ENCODE measurements at regions not wholly inside any gene's neighbourhood (a gene's known extent, or its start where the extent isn't known, plus 50 kb on each side); places are given as distances from the start of the nearest gene placed in this dataset.

- no peaks in the 10 kb centered on the region for H3K4me1 ChIP-seq (ENCODE audit: control insufficient read depth, insufficient read depth, low read length)
- CTCF ChIA-PET = interaction anchor here (0.8 kb wide), 1 partner anchor 846 kb away, joined by 3 read pairs; no protein-coding TSS in a partner anchor
- no peaks in the 10 kb centered on the region for H3K36me3 ChIP-seq (ENCODE audit: control insufficient read depth in 2 of 2, insufficient read depth in 1 of 2, low read length in 2 of 2)
- POLR2A ChIA-PET = no interaction called here
- H3K4me3 ChIP-seq (ENCODE audit: low read depth, low read length) = no peak overlapping the region
- H3K27ac ChIP-seq (ENCODE audit: extremely low read depth, low read depth, low read length) = no peak overlapping the region
- TF ChIP-seq PRDM2 (tag by site-specific recombination; IDR thresholded peaks at IDR 0.05; ENCODE audit: borderline replicate concordance) (no peak), ZNF157 (tag by site-specific recombination; IDR thresholded peaks at IDR 0.05) (no peak), ZNF473 (tag by site-specific recombination; IDR thresholded peaks at IDR 0.05) (no peak), ZNF585B (tag by site-specific recombination; IDR thresholded peaks at IDR 0.05) (no peak), ZNF19 (tag by site-specific recombination; IDR thresholded peaks at IDR 0.05; ENCODE audit: low read depth) (no peak), IKZF3 (tag by site-specific recombination; IDR thresholded peaks at IDR 0.05) (no peak), ZNF571 (tag by site-specific recombination; IDR thresholded peaks at IDR 0.05) (no peak), SETDB1 (IDR thresholded peaks at IDR 0.05; ENCODE audit: insufficient read length, low read length) (no peak), ZFP3 (tag by site-specific recombination; IDR thresholded peaks at IDR 0.05; ENCODE audit: low read depth) (no peak)
- no peaks in the 10 kb centered on the region for H3K9me3 ChIP-seq (ENCODE audit: control insufficient read depth, insufficient read depth, low read depth, low read length)
Measured at GRCh38 chr5:72721844-72722243, 94.6 kb upstream of the TNPO1 start.

GRCh38 chr5:72720205-72720604 is 96.3 kb upstream of the TNPO1 start:
- Histone ChIP-seq H3K4me3 (ENCODE audit: low read depth, low read length) (no peak overlapping the region), H3K27ac (ENCODE audit: extremely low read depth, low read depth, low read length) (no peak overlapping the region), H3K4me1 (ENCODE audit: control insufficient read depth, insufficient read depth, low read length) (no peaks in the 10 kb centered on the region), H3K9me3 (ENCODE audit: control insufficient read depth, insufficient read depth, low read depth, low read length) (no peaks in the 10 kb centered on the region), H3K36me3 (ENCODE audit: control insufficient read depth in 2 of 2, insufficient read depth in 1 of 2, low read length in 2 of 2) (no peaks in the 10 kb centered on the region)
- POLR2A ChIA-PET = interaction anchor here (0.6 kb wide), 1 partner anchor 185 kb away, joined by 3 read pairs; no protein-coding TSS in a partner anchor
- TF ChIP-seq BCL11A (tag by site-specific recombination; IDR thresholded peaks at IDR 0.05; ENCODE audit: low read depth) (no peak), ZNF555 (tag by site-specific recombination; conservative IDR thresholded peaks at IDR 0.05) (no peak), ZNF664 (tag by site-specific recombination; IDR thresholded peaks at IDR 0.05) (no peak), MEIS1 (CRISPR knock-in tag; IDR thresholded peaks at IDR 0.05; ENCODE audit: borderline replicate concordance) (no peak), ZNF548 (tag by site-specific recombination; IDR thresholded peaks at IDR 0.05) (no peak), ZNF423 (tag by site-specific recombination; IDR thresholded peaks at IDR 0.05) (no peak), ZNF175 (tag by site-specific recombination; IDR thresholded peaks at IDR 0.05) (no peak), GFI1B (tag by site-specific recombination; IDR thresholded peaks at IDR 0.05) (no peak), ZNF114 (tag by site-specific recombination; IDR thresholded peaks at IDR 0.05) (no peak), ZFP69B (tag by site-specific recombination; IDR thresholded peaks at IDR 0.05) (no peak), FEZF1 (tag by site-specific recombination; IDR thresholded peaks at IDR 0.05) (no peak), RBAK (tag by site-specific recombination; IDR thresholded peaks at IDR 0.05) (no peak), ZNF670 (tag by site-specific recombination; IDR thresholded peaks at IDR 0.05; ENCODE audit: low read depth) (no peak)
- CTCF ChIA-PET = interaction anchor here (0.7 kb wide), 1 partner anchor 124 kb away, joined by 3 read pairs; no protein-coding TSS in a partner anchor

Measured in HEK293 (cell line).